KMS-11 (cell line): ENCODE measurements at regions not wholly inside any gene's neighbourhood (a gene's known extent, or its start where the extent isn't known, plus 50 kb on each side); places are given as distances from the start of the nearest gene placed in this dataset.
"Not testable (repeated sequence)": the region's sequence is repeated elsewhere in the genome, so short reads cannot be mapped to it uniquely, and the experiment has no call there.

Experiments used
- H2AFZ ChIP-seq: fragments of 200-600 bp; sonication (generic); 2 replicates; pipeline ENCODE4 v1.6.1; 2016; ENCODE audit warnings: antibody characterized with exemption, mixed run types, low read depth
- H3K27ac ChIP-seq: fragments of 200-600 bp; sonication (generic); 2 replicates; pipeline ENCODE4 v1.6.1; 2016; ENCODE audit warnings: mild to moderate bottlenecking, mixed run types
- H3K27me3 ChIP-seq: fragments of 200-600 bp; sonication (generic); 2 replicates; pipeline ENCODE4 v1.6.1; 2017; ENCODE audit warnings: mild to moderate bottlenecking, low read depth, mixed run types, moderate library complexity; ENCODE audit not compliant: insufficient read depth
- H3K36me3 ChIP-seq: fragments of 200-600 bp; sonication (generic); 2 replicates; pipeline ENCODE4 v1.6.1; 2017; ENCODE audit warnings: mild to moderate bottlenecking, mixed run types; ENCODE audit not compliant: insufficient read depth
- H3K4me1 ChIP-seq: fragments of 200-600 bp; sonication (generic); 2 replicates; pipeline ENCODE4 v1.6.1; 2016; ENCODE audit warnings: mild to moderate bottlenecking, low read depth, mixed run types; ENCODE audit not compliant: poor library complexity, severe bottlenecking
- H3K4me2 ChIP-seq: fragments of 200-600 bp; sonication (generic); 2 replicates; pipeline ENCODE4 v1.7.0; 2016; ENCODE audit warnings: mild to moderate bottlenecking, mixed run types
- H3K4me3 ChIP-seq: fragments of 200-600 bp; sonication (generic); IDR thresholded peaks from 2 replicates; pipeline ENCODE4 v1.6.1; 2017; ENCODE audit warnings: low read depth, low read length, mixed read lengths; ENCODE audit not compliant: insufficient read depth
- H3K79me2 ChIP-seq: fragments of 200-600 bp; sonication (generic); 2 replicates; pipeline ENCODE4 v1.6.1; 2016; ENCODE audit warnings: low read depth, mixed run types; ENCODE audit not compliant: insufficient read depth
- H3K9ac ChIP-seq: fragments of 200-600 bp; sonication (generic); 2 replicates; pipeline ENCODE4 v1.6.1; 2016; ENCODE audit warnings: mild to moderate bottlenecking, mixed run types
- H4K20me1 ChIP-seq: fragments of 200-600 bp; sonication (generic); 2 replicates; pipeline ENCODE4 v1.6.1; 2016; ENCODE audit warnings: mild to moderate bottlenecking, mixed run types; ENCODE audit not compliant: insufficient read depth
- CTCF ChIP-seq: fragments of 200-600 bp; sonication (generic); conservative IDR thresholded peaks from 2 replicates; pipeline ENCODE4 v1.6.1; 2017; ENCODE audit warnings: low read depth, mild to moderate bottlenecking, antibody characterized with exemption, low read length, moderate library complexity, mixed read lengths

- no peak overlapping the region for H2AFZ ChIP-seq
- H3K36me3 ChIP-seq: no peaks in the 10 kb centered on the region
- H3K27me3 ChIP-seq: no peaks in the 10 kb centered on the region
- H4K20me1 ChIP-seq: no peaks in the 10 kb centered on the region
- no peak for TF ChIP-seq CTCF
- H3K9ac ChIP-seq: no peak overlapping the region
- H3K4me2 ChIP-seq: no peak overlapping the region
- no peak overlapping the region for H3K4me3 ChIP-seq
- H3K27ac ChIP-seq: no peak overlapping the region
- H3K79me2 ChIP-seq: no peaks in the 10 kb centered on the region
- H3K4me1 ChIP-seq: no peaks in the 10 kb centered on the region
Measured at GRCh38 chr2:138298900-138299299, 202.7 kb upstream of the SPOPL start.

- no peaks in the 10 kb centered on the region for H3K4me1 ChIP-seq
- H3K9ac ChIP-seq: no peak overlapping the region
- H3K4me2 ChIP-seq: no peak overlapping the region
- no peak for TF ChIP-seq CTCF
- H3K27me3 ChIP-seq: no peaks in the 10 kb centered on the region
- H3K36me3 ChIP-seq: no peaks in the 10 kb centered on the region
- no peaks in the 10 kb centered on the region for H4K20me1 ChIP-seq
- no peaks in the 10 kb centered on the region for H3K79me2 ChIP-seq
- no peak overlapping the region for H3K27ac ChIP-seq
- H2AFZ ChIP-seq: no peak overlapping the region
- H3K4me3 ChIP-seq: no peak overlapping the region
Measured at GRCh38 chr2:138306626-138307025, 194.9 kb upstream of the SPOPL start.

- Histone ChIP-seq H3K27me3 (no peaks in the 10 kb centered on the region), H4K20me1 (no peaks in the 10 kb centered on the region), H3K9ac (no peak overlapping the region), H3K4me2 (no peak overlapping the region), H3K27ac (no peak overlapping the region), H2AFZ (no peak overlapping the region), H3K4me1 (no peaks in the 10 kb centered on the region), H3K36me3 (no peaks in the 10 kb centered on the region), H3K79me2 (no peaks in the 10 kb centered on the region), H3K4me3 (no peak overlapping the region)
- no peak for TF ChIP-seq CTCF
Measured at GRCh38 chr2:138307099-138307498, 194.5 kb upstream of the SPOPL start.

GRCh38 chr2:138309760-138310159, 191.8 kb upstream of the SPOPL start:
- no peak for TF ChIP-seq CTCF
- Histone ChIP-seq H2AFZ (no peak overlapping the region), H4K20me1 (no peaks in the 10 kb centered on the region), H3K27ac (no peak overlapping the region), H3K4me3 (no peak overlapping the region), H3K9ac (no peak overlapping the region), H3K4me2 (no peak overlapping the region), H3K79me2 (no peaks in the 10 kb centered on the region), H3K36me3 (no peaks in the 10 kb centered on the region), H3K27me3 (no peaks in the 10 kb centered on the region), H3K4me1 (no peaks in the 10 kb centered on the region)

- no peak for TF ChIP-seq CTCF
- Histone ChIP-seq H3K27me3 (no peaks in the 10 kb centered on the region), H2AFZ (no peak overlapping the region), H3K4me1 (no peaks in the 10 kb centered on the region), H3K27ac (no peak overlapping the region), H3K4me3 (no peak overlapping the region), H3K36me3 (no peaks in the 10 kb centered on the region), H4K20me1 (no peaks in the 10 kb centered on the region), H3K4me2 (no peak overlapping the region), H3K9ac (no peak overlapping the region), H3K79me2 (no peaks in the 10 kb centered on the region)
Measured at GRCh38 chr2:138312061-138312460, 189.5 kb upstream of the SPOPL start.

- not testable (repeated sequence) for H3K4me3 ChIP-seq, H4K20me1 ChIP-seq, H3K27ac ChIP-seq, H3K79me2 ChIP-seq, H2AFZ ChIP-seq, H3K36me3 ChIP-seq, H3K27me3 ChIP-seq, H3K4me2 ChIP-seq, H3K4me1 ChIP-seq, H3K9ac ChIP-seq
Measured at GRCh38 chr2:138315619-138316018, 186.0 kb upstream of the SPOPL start.
